GM23338 (cell line): ENCODE measurements at regions not wholly inside any gene's neighbourhood (a gene's known extent, or its start where the extent isn't known, plus 50 kb on each side); places are given as distances from the start of the nearest gene placed in this dataset.

ENCODE experiments used
- ATAC-seq: fragments of 200-7000 bp; cut with Tn5 transposase; 3 replicates; pipeline ENCODE4 v1.9.1; 2020
- DNase-seq: peaks from one replicate; pipeline ENCODE4 v3.0.0-alpha.2; 2015; ENCODE audit warnings: low spot score
- H2AFZ ChIP-seq: fragments of 200-600 bp; sonication (generic); 2 replicates; pipeline ENCODE4 v1.8.0; 2016; ENCODE audit warnings: antibody characterized with exemption, mild to moderate bottlenecking, moderate library complexity
- H3F3A ChIP-seq: fragments of 200-600 bp; sonication (generic); replicated peaks from 2 replicates; pipeline ENCODE4 v1.8.0; 2017; ENCODE audit warnings: antibody characterized with exemption, mixed run types, low read depth
- H3K27ac ChIP-seq: fragments of 200-600 bp; sonication (generic); 2 replicates; pipeline ENCODE4 v1.6.1; 2016; ENCODE audit warnings: low read depth
- H3K27me3 ChIP-seq: fragments of 200-600 bp; sonication (generic); 2 replicates; pipeline ENCODE4 v1.8.0; 2016; ENCODE audit warnings: mild to moderate bottlenecking, mixed run types, moderate library complexity; ENCODE audit not compliant: insufficient read depth
- H3K36me3 ChIP-seq: fragments of 200-600 bp; sonication (generic); 2 replicates; pipeline ENCODE4 v1.8.0; 2016; ENCODE audit warnings: mild to moderate bottlenecking; ENCODE audit not compliant: insufficient read depth
- H3K4me1 ChIP-seq: fragments of 200-600 bp; sonication (generic); 2 replicates; pipeline ENCODE4 v1.8.0; 2016; ENCODE audit warnings: mild to moderate bottlenecking, moderate library complexity; ENCODE audit not compliant: insufficient read depth
- H3K4me2 ChIP-seq: fragments of 200-600 bp; sonication (generic); 2 replicates; pipeline ENCODE4 v1.7.1; 2017; ENCODE audit warnings: mixed run types
- H3K4me3 ChIP-seq: fragments of 200-600 bp; sonication (generic); 2 replicates; pipeline ENCODE4 v1.6.1; 2016; ENCODE audit warnings: mixed run types
- H3K79me2 ChIP-seq: fragments of 200-600 bp; sonication (generic); replicated peaks from 2 replicates; pipeline ENCODE4 v1.8.0; 2017; ENCODE audit warnings: mild to moderate bottlenecking; ENCODE audit not compliant: insufficient read depth
- H3K9me2 ChIP-seq: fragments of 200-600 bp; sonication (generic); 2 replicates; pipeline ENCODE4 v1.8.0; 2017; ENCODE audit not compliant: insufficient read depth
- H4K20me1 ChIP-seq: fragments of 200-600 bp; sonication (generic); replicated peaks from 2 replicates; pipeline ENCODE4 v1.8.0; 2017; ENCODE audit warnings: mild to moderate bottlenecking; ENCODE audit not compliant: insufficient read depth
- H3K27ac Mint-ChIP-seq: 2 replicates; pipeline ENCODE4 v1.8.0; 2020; ENCODE audit warnings: inconsistent platforms, mild to moderate bottlenecking, moderate library complexity, mixed read lengths
- H3K27me3 Mint-ChIP-seq: 3 replicates; pipeline ENCODE4 v1.8.0; 2022; ENCODE audit warnings: low read depth, mild to moderate bottlenecking, moderate library complexity, mixed read lengths, inconsistent platforms; ENCODE audit not compliant: insufficient read depth, poor library complexity
- H3K36me3 Mint-ChIP-seq: 3 replicates; pipeline ENCODE4 v1.8.0; 2021; ENCODE audit warnings: low read depth, mild to moderate bottlenecking, inconsistent platforms, moderate library complexity, mixed read lengths
- H3K4me1 Mint-ChIP-seq: 3 replicates; pipeline ENCODE4 v1.8.0; 2020; ENCODE audit warnings: mild to moderate bottlenecking, inconsistent platforms, mixed read lengths
- H3K4me3 Mint-ChIP-seq: 3 replicates; pipeline ENCODE4 v1.8.0; 2021; ENCODE audit warnings: moderate library complexity, mild to moderate bottlenecking, inconsistent platforms, mixed read lengths
- H3K9me3 Mint-ChIP-seq: 3 replicates; pipeline ENCODE4 v1.8.0; 2020; ENCODE audit warnings: moderate library complexity, mild to moderate bottlenecking, inconsistent platforms, mixed read lengths
- CREB1 ChIP-seq: fragments of 250-450 bp; sonication (Bioruptor Pico); IDR thresholded peaks from 2 replicates; pipeline ENCODE4 v1.5.0; 2020; ENCODE audit warnings: low read depth, mild to moderate bottlenecking, moderate library complexity
- CTCF ChIP-seq, 2 experiments: fragments of 200-600 bp in 1 of 2; sonication (generic) in 1 of 2; conservative IDR thresholded peaks; 2 replicates each; pipeline versions ENCODE4 v1.5.1 to v1.6.1; 2016 to 2017; ENCODE audit warnings: antibody characterized with exemption in 2 of 2, low read depth in 2 of 2, mild to moderate bottlenecking in 2 of 2, moderate library complexity in 1 of 2
- ETS1 ChIP-seq: IDR thresholded peaks from 2 replicates; pipeline ENCODE4 v1.6.1; 2016; ENCODE audit warnings: antibody characterized with exemption
- EZH2 ChIP-seq: fragments of 200-600 bp; sonication (generic); IDR thresholded peaks from one replicate; pipeline ENCODE4 v1.8.0; 2017; ENCODE audit warnings: antibody characterized with exemption, mild to moderate bottlenecking, low read depth; ENCODE audit not compliant: unreplicated experiment
- JUNB ChIP-seq: IDR thresholded peaks from one replicate; pipeline ENCODE4 v1.6.1; 2016; ENCODE audit warnings: antibody characterized with exemption; ENCODE audit not compliant: unreplicated experiment
- NANOG ChIP-seq: IDR thresholded peaks from 2 replicates; pipeline ENCODE4 v1.6.1; 2016; ENCODE audit warnings: antibody characterized with exemption, borderline replicate concordance
- POLR2AphosphoS5 ChIP-seq: IDR thresholded peaks from 2 replicates; pipeline ENCODE4 v1.6.1; 2016; ENCODE audit warnings: antibody characterized with exemption, low read depth
- REST ChIP-seq: IDR thresholded peaks from one replicate; pipeline ENCODE4 v1.6.1; 2018; ENCODE audit warnings: antibody characterized with exemption; ENCODE audit not compliant: unreplicated experiment
- ZNF114 ChIP-seq: fragments of 250-450 bp; sonication (Bioruptor Pico); IDR thresholded peaks from 2 replicates; pipeline ENCODE4 v1.5.0; 2020; ENCODE audit warnings: mild to moderate bottlenecking, moderate library complexity
- ZNF462 ChIP-seq: fragments of 250-450 bp; sonication (Bioruptor Pico); IDR thresholded peaks from 2 replicates; pipeline ENCODE4 v1.5.0; 2020; ENCODE audit warnings: mild to moderate bottlenecking, moderate library complexity

- no peak for TF ChIP-seq ZNF462 (CRISPR knock-in tag)
Measured at GRCh38 chr13:102510072-102510471, 86.7 kb upstream of the TPP2 start (continued).

- Histone ChIP-seq H3K4me1 (no peaks in the 10 kb centered on the region; the same call in 1 of the 2 replicates), H3K27ac (no peak overlapping the region), H3K9me2 (peaks cover 42% of the 10 kb centered on the region), H3K27me3 (no peaks in the 10 kb centered on the region), H3K79me2 (no peaks in the 10 kb centered on the region), H3K4me2 (no peak overlapping the region), H3K4me3 (no peak overlapping the region), H3F3A (no peaks in the 10 kb centered on the region), H2AFZ (no peak overlapping the region; the same call in 1 of the 2 replicates), H3K36me3 (no peaks in the 10 kb centered on the region), H4K20me1 (no peaks in the 10 kb centered on the region)
- Mint-ChIP-seq H3K36me3 (peaks cover 17% of the 10 kb centered on the region), H3K27ac (no peak overlapping the region), H3K4me1 (peaks cover 8% of the 10 kb centered on the region), H3K27me3 (no peaks in the 10 kb centered on the region), H3K4me3 (no peak overlapping the region), H3K9me3 (peaks cover 15% of the 10 kb centered on the region)
- ATAC-seq = no peak
- no peak for DNase-seq
- no peak for TF ChIP-seq CTCF (conservative IDR thresholded peaks at IDR 0.05; ENCODE audit: low read depth in 2 of 2)
- TF ChIP-seq CREB1 = no peak
- no peak for TF ChIP-seq NANOG
- TF ChIP-seq ZNF114 (CRISPR knock-in tag) = no peak
- no peak for TF ChIP-seq POLR2AphosphoS5
- no peak for TF ChIP-seq REST
- TF ChIP-seq ETS1 = no peak
- no peak for TF ChIP-seq EZH2
- TF ChIP-seq JUNB = no peak
Measured at GRCh38 chr13:102508411-102508810, 88.4 kb upstream of the TPP2 start.
